ENCODE measurements at regions not wholly inside any gene's neighbourhood (a gene's known extent, or its start where the extent isn't known, plus 50 kb on each side); places are given as distances from the start of the nearest gene placed in this dataset.

GRCh38 chr11:98207086-98207485 lies 813.7 kb upstream of the CNTN5 start:
- no peak for ATAC-seq (ENCODE audit: low FRiP score)
- no peak for TF ChIP-seq CTCF (IDR thresholded peaks at IDR 0.05)
- no peak for DNase-seq (ENCODE audit: low spot score)

GRCh38 chr11:98227278-98227677 lies 793.5 kb upstream of the CNTN5 start:
- ATAC-seq (ENCODE audit: low FRiP score): no peak
- TF ChIP-seq CTCF (IDR thresholded peaks at IDR 0.05): no peak

GRCh38 chr11:98230678-98231077 lies 790.1 kb upstream of the CNTN5 start:
- DNase-seq (ENCODE audit: low spot score) (no peak), ATAC-seq (ENCODE audit: low FRiP score) (no peak)
- TF ChIP-seq CTCF (IDR thresholded peaks at IDR 0.05): no peak

More at GRCh38 chr11:98227278-98227677, 793.5 kb upstream of the CNTN5 start:
- DNase-seq (ENCODE audit: low spot score): no peak

- no peak for TF ChIP-seq CTCF (IDR thresholded peaks at IDR 0.05)
- DNase-seq (ENCODE audit: low spot score) (no peak), ATAC-seq (ENCODE audit: low FRiP score) (no peak)
Measured at GRCh38 chr11:98234698-98235097, 786.1 kb upstream of the CNTN5 start.

GRCh38 chr11:98243897-98244296 lies 776.9 kb upstream of the CNTN5 start:
- ATAC-seq (ENCODE audit: low FRiP score): no peak
- TF ChIP-seq CTCF (IDR thresholded peaks at IDR 0.05): no peak
- DNase-seq (ENCODE audit: low spot score): no peak

- DNase-seq (ENCODE audit: low spot score): no peak
- no peak for TF ChIP-seq CTCF (IDR thresholded peaks at IDR 0.05)
- no peak for ATAC-seq (ENCODE audit: low FRiP score)
Measured at GRCh38 chr11:98260983-98261382, 759.8 kb upstream of the CNTN5 start.

- ATAC-seq (ENCODE audit: low FRiP score) (no peak), DNase-seq (ENCODE audit: low spot score) (no peak)
- no peak for TF ChIP-seq CTCF (IDR thresholded peaks at IDR 0.05)
Measured at GRCh38 chr11:98277251-98277912, 743.4 kb upstream of the CNTN5 start.
